HG03196 (cell line): ENCODE measurements at regions not wholly inside any gene's neighbourhood (a gene's known extent, or its start where the extent isn't known, plus 50 kb on each side); places are given as distances from the start of the nearest gene placed in this dataset.

Source experiments
- ATAC-seq: cut with Tn5 transposase; IDR thresholded peaks from one replicate; pipeline ENCODE4 v1.9.1; 2021; ENCODE audit not compliant: unreplicated experiment

- ATAC-seq = no peak
Observed at GRCh38 chr2:153028626-153029025, 310.2 kb downstream of the ARL6IP6 start.

- no peak for ATAC-seq
Observed at GRCh38 chr2:153027533-153027932, 309.1 kb downstream of the ARL6IP6 start.

GRCh38 chr2:153020201-153020600 lies 301.8 kb downstream of the ARL6IP6 start:
- ATAC-seq = no peak

- no peak for ATAC-seq
Observed at GRCh38 chr2:153005071-153005730, 286.8 kb downstream of the ARL6IP6 start.

GRCh38 chr2:153004627-153005026 lies 286.2 kb downstream of the ARL6IP6 start:
- ATAC-seq = no peak

- no peak for ATAC-seq
Observed at GRCh38 chr2:152974146-152974545, 255.7 kb downstream of the ARL6IP6 start.

GRCh38 chr2:152971685-152972084 lies 253.3 kb downstream of the ARL6IP6 start:
- ATAC-seq = no peak

- ATAC-seq = no peak
Observed at GRCh38 chr2:152962446-152962845, 244.0 kb downstream of the ARL6IP6 start.

GRCh38 chr2:152961351-152961750 lies 242.9 kb downstream of the ARL6IP6 start:
- ATAC-seq = no peak

GRCh38 chr2:152950126-152950525 lies 231.7 kb downstream of the ARL6IP6 start:
- no peak for ATAC-seq

GRCh38 chr2:152944099-152944498 lies 225.7 kb downstream of the ARL6IP6 start:
- ATAC-seq = no peak

GRCh38 chr2:152942940-152943440 lies 224.6 kb downstream of the ARL6IP6 start:
- ATAC-seq = no peak

- ATAC-seq = no peak
Observed at GRCh38 chr2:152930501-152930900, 212.1 kb downstream of the ARL6IP6 start.

GRCh38 chr2:152929628-152930027 lies 211.2 kb downstream of the ARL6IP6 start:
- ATAC-seq = no peak

- ATAC-seq = peak; percentile 86
Observed at GRCh38 chr2:152925547-152926448, 207.4 kb downstream of the ARL6IP6 start.

GRCh38 chr2:152924722-152925121 lies 206.3 kb downstream of the ARL6IP6 start:
- ATAC-seq = no peak

GRCh38 chr2:152924219-152924618 lies 205.8 kb downstream of the ARL6IP6 start:
- no peak for ATAC-seq

- no peak for ATAC-seq
Observed at GRCh38 chr2:152920846-152921245, 202.4 kb downstream of the ARL6IP6 start.

- no peak for ATAC-seq
Observed at GRCh38 chr2:152910970-152911369, 192.6 kb downstream of the ARL6IP6 start.

- no peak for ATAC-seq
Observed at GRCh38 chr2:152907046-152907445, 188.6 kb downstream of the ARL6IP6 start.

GRCh38 chr2:152894051-152894450 lies 175.6 kb downstream of the ARL6IP6 start:
- ATAC-seq = no peak

GRCh38 chr2:152890736-152891135 lies 172.3 kb downstream of the ARL6IP6 start:
- ATAC-seq = no peak
